Small intestine (tissue), 7 donors: ENCODE measurements at regions not wholly inside any gene's neighbourhood (a gene's known extent, or its start where the extent isn't known, plus 50 kb on each side); places are given as distances from the start of the nearest gene placed in this dataset.
A peak's percentile ranks its signal among the peaks of the same experiment; 100 is the strongest.

Experiments used
- DNase-seq, 2 donors: peaks; one replicate each; pipeline versions ENCODE4 v3.0.0 to v3.0.0-alpha.2; 2013
- FAIRE-seq: peaks from 2 replicates; lab custom pipeline; 2012; peaks lifted over from hg19 to GRCh38; lab: Jason Lieb, UNC
- H3K27ac ChIP-seq, 3 donors: one replicate each; pipeline ENCODE4 v1.5.1; 2013; ENCODE audit warnings: low read length in 2 of 3, mild to moderate bottlenecking in 2 of 3, control low read depth in 1 of 3, inconsistent platforms in 1 of 3, low read depth in 1 of 3, moderate library complexity in 1 of 3
- H3K27me3 ChIP-seq, 3 donors: one replicate each; pipeline ENCODE4 v1.6.1; 2013; ENCODE audit warnings: low read length in 3 of 3, inconsistent platforms in 1 of 3; ENCODE audit not compliant: control insufficient read depth in 3 of 3, insufficient read depth in 3 of 3
- H3K36me3 ChIP-seq, 3 donors: one replicate each; pipeline ENCODE4 v1.6.1; 2013; ENCODE audit warnings: low read length in 3 of 3, inconsistent platforms in 1 of 3, low read depth in 1 of 3, mild to moderate bottlenecking in 1 of 3, moderate library complexity in 1 of 3; ENCODE audit not compliant: control insufficient read depth in 3 of 3, insufficient read depth in 2 of 3
- H3K4me1 ChIP-seq, 3 donors: one replicate each; pipeline ENCODE4 v1.6.1; 2013; ENCODE audit warnings: low read length in 2 of 3, inconsistent platforms in 1 of 3, low read depth in 1 of 3, mild to moderate bottlenecking in 1 of 3, moderate library complexity in 1 of 3; ENCODE audit not compliant: control insufficient read depth in 3 of 3, insufficient read depth in 2 of 3
- H3K4me3 ChIP-seq, 3 donors: one replicate each; pipeline ENCODE4 v1.5.1; 2013; ENCODE audit warnings: low read length in 3 of 3, control low read depth in 1 of 3, inconsistent platforms in 1 of 3, low read depth in 1 of 3, mild to moderate bottlenecking in 1 of 3, moderate library complexity in 1 of 3
- H3K9me3 ChIP-seq, 2 donors: one replicate each; pipeline ENCODE4 v1.6.1; 2013; ENCODE audit warnings: low read depth in 1 of 2, low read length in 1 of 2; ENCODE audit not compliant: control insufficient read depth in 2 of 2, insufficient read depth in 1 of 2
- WGBS, 3 donors: extraction: QIAGEN DNeasy Blood & Tissue Kit; methylation state at CpG; one replicate each; pipeline ENCODE4 v1.1.7; 2013; 5-methylcytosine and 5-hydroxymethylcytosine counted together
- donor health status: healthy with polysubstance abuse.
- donor health status: control.
- donor health status: control.
- donor health status: Bipolar disorder and iron deficiency.
- donor health status: healthy.

GRCh38 chr6:48809245-48809644 is 653.8 kb downstream of the MMUT start:
- DNase-seq (no peak), FAIRE-seq (no peak)
- WGBS, 3 donors: 62 to 75% (median 71%) methylated on average over 4 of the region's 4 CpGs
- Histone ChIP-seq H3K36me3 (no peaks in the 10 kb centered on the region), H3K4me3 (no peak overlapping the region), H3K4me1 (no peaks in the 10 kb centered on the region), H3K27ac (no peak overlapping the region), H3K27me3 (no peaks in the 10 kb centered on the region), H3K9me3 (no peaks in the 10 kb centered on the region)

GRCh38 chr6:48798296-48798695 is 664.8 kb downstream of the MMUT start:
- H3K4me3 ChIP-seq: no peak overlapping the region
- no peak overlapping the region for H3K27ac ChIP-seq
- no peaks in the 10 kb centered on the region for H3K27me3 ChIP-seq
- no peak for DNase-seq
- no peak for FAIRE-seq
- H3K36me3 ChIP-seq: no peaks in the 10 kb centered on the region
- H3K4me1 ChIP-seq: no peaks in the 10 kb centered on the region
- WGBS, 3 donors: 72 to 85% (median 83%) methylated on average over 3 of the region's 3 CpGs
- no peaks in the 10 kb centered on the region for H3K9me3 ChIP-seq

GRCh38 chr6:48782225-48782624 is 671.2 kb upstream of the PTCHD4 start:
- Histone ChIP-seq H3K27me3 (no peaks in the 10 kb centered on the region), H3K4me3 (no peak overlapping the region), H3K4me1 (no peaks in the 10 kb centered on the region), H3K27ac (no peak overlapping the region), H3K36me3 (no peaks in the 10 kb centered on the region), H3K9me3 (no peaks in the 10 kb centered on the region)
- DNase-seq (no peak), FAIRE-seq (no peak)
- 63 to 73% (median 69%) methylated on average over 6 of the region's 6 CpGs for WGBS, 3 donors

GRCh38 chr6:48777411-48777810 is 666.4 kb upstream of the PTCHD4 start:
- WGBS, 3 donors: 79 to 87% (median 82%) methylated on average over 3 of the region's 3 CpGs
- Histone ChIP-seq H3K36me3 (no peaks in the 10 kb centered on the region), H3K4me1 (no peaks in the 10 kb centered on the region), H3K4me3 (no peak overlapping the region), H3K9me3 (no peaks in the 10 kb centered on the region), H3K27me3 (no peaks in the 10 kb centered on the region), H3K27ac (no peak overlapping the region)
- DNase-seq: no peak
- FAIRE-seq: no peak

GRCh38 chr6:48775157-48775556 is 664.2 kb upstream of the PTCHD4 start:
- H3K36me3 ChIP-seq: no peaks in the 10 kb centered on the region
- H3K4me3 ChIP-seq: no peak overlapping the region
- peak in 1 of 2 donors; percentile 21 for DNase-seq
- no peaks in the 10 kb centered on the region for H3K27me3 ChIP-seq
- H3K9me3 ChIP-seq: no peaks in the 10 kb centered on the region
- H3K27ac ChIP-seq: no peak overlapping the region
- no peaks in the 10 kb centered on the region for H3K4me1 ChIP-seq
- 21 to 49% (median 35%) methylated on average over 3 of the region's 3 CpGs for WGBS, 3 donors
- no peak for FAIRE-seq

- Histone ChIP-seq H3K27me3 (no peaks in the 10 kb centered on the region), H3K9me3 (no peaks in the 10 kb centered on the region), H3K4me1 (no peaks in the 10 kb centered on the region), H3K36me3 (no peaks in the 10 kb centered on the region), H3K27ac (no peak overlapping the region), H3K4me3 (no peak overlapping the region)
- FAIRE-seq: no peak
- WGBS, 3 donors: 56 to 80% (median 79%) methylated on average over 1 of the region's 1 CpG
- DNase-seq: no peak
Observed at GRCh38 chr6:48774276-48774675, 663.3 kb upstream of the PTCHD4 start.

GRCh38 chr6:48766349-48766748 is 655.4 kb upstream of the PTCHD4 start:
- 20 to 70% (median 22%) methylated on average over 3 of the region's 3 CpGs for WGBS, 3 donors
- Histone ChIP-seq H3K27ac (peak overlapping the region in 1 of 3 donors; percentile 27), H3K27me3 (no peaks in the 10 kb centered on the region), H3K9me3 (no peaks in the 10 kb centered on the region), H3K4me1 (peaks cover 0 to 3% (median 0%) of the 10 kb centered on the region in 3 donors), H3K4me3 (no peak overlapping the region), H3K36me3 (no peaks in the 10 kb centered on the region)
- DNase-seq (peak; percentile 23 to 48), FAIRE-seq (no peak)

GRCh38 chr6:48765352-48765961 is 654.5 kb upstream of the PTCHD4 start:
- WGBS, 3 donors: 14 to 18% (median 16%) methylated on average over 7 of the region's 7 CpGs
- peak overlapping the region in 1 of 3 donors; percentile 27 for H3K27ac ChIP-seq
- DNase-seq (peak; percentile 2 to 42), FAIRE-seq (no peak)
- H3K4me1 ChIP-seq: peaks cover 0 to 3% (median 0%) of the 10 kb centered on the region in 3 donors
- no peaks in the 10 kb centered on the region for H3K9me3 ChIP-seq
- no peaks in the 10 kb centered on the region for H3K36me3 ChIP-seq
- H3K27me3 ChIP-seq: no peaks in the 10 kb centered on the region
- H3K4me3 ChIP-seq: no peak overlapping the region
